Hepatocyte (in vitro differentiated cells): ENCODE measurements at regions not wholly inside any gene's neighbourhood (a gene's known extent, or its start where the extent isn't known, plus 50 kb on each side); places are given as distances from the start of the nearest gene placed in this dataset.

Experiments
- DNase-seq: peaks from one replicate; pipeline ENCODE4 v3.0.0-alpha.2; 2016; ENCODE audit warnings: low spot score
- H2AFZ ChIP-seq: fragments of 200-600 bp; sonication (generic); 2 replicates; pipeline ENCODE4 v1.6.0; 2016; ENCODE audit warnings: antibody characterized with exemption, mild to moderate bottlenecking
- H3K27ac ChIP-seq: fragments of 200-600 bp; sonication (generic); 2 replicates; pipeline ENCODE4 v1.5.1; 2016; ENCODE audit warnings: mild to moderate bottlenecking
- H3K27me3 ChIP-seq: fragments of 200-600 bp; sonication (generic); 2 replicates; pipeline ENCODE4 v1.6.1; 2016
- H3K36me3 ChIP-seq: fragments of 200-600 bp; sonication (generic); replicated peaks from 2 replicates; pipeline ENCODE4 v1.5.1; 2016; ENCODE audit warnings: low read depth; ENCODE audit not compliant: insufficient read depth
- H3K4me1 ChIP-seq: fragments of 200-600 bp; sonication (generic); 2 replicates; pipeline ENCODE4 v1.5.1; 2016; ENCODE audit warnings: mild to moderate bottlenecking, moderate library complexity; ENCODE audit not compliant: insufficient read depth
- H3K4me2 ChIP-seq: fragments of 200-600 bp; sonication (generic); 2 replicates; pipeline ENCODE4 v1.6.0; 2016
- H3K4me3 ChIP-seq: fragments of 200-600 bp; sonication (generic); 2 replicates; pipeline ENCODE4 v1.5.1; 2016; ENCODE audit warnings: mild to moderate bottlenecking
- H3K79me2 ChIP-seq: fragments of 200-600 bp; sonication (generic); 2 replicates; pipeline ENCODE4 v1.6.0; 2017; ENCODE audit warnings: mild to moderate bottlenecking
- H3K9me2 ChIP-seq: fragments of 200-600 bp; sonication (generic); replicated peaks from 2 replicates; pipeline ENCODE4 v1.6.0; 2017; ENCODE audit warnings: mild to moderate bottlenecking; ENCODE audit not compliant: insufficient read depth
- H3K9me3 ChIP-seq: fragments of 200-600 bp; sonication (generic); 2 replicates; pipeline ENCODE4 v1.5.1; 2016; ENCODE audit warnings: low read depth, mild to moderate bottlenecking
- H4K20me1 ChIP-seq: fragments of 200-600 bp; sonication (generic); 2 replicates; pipeline ENCODE4 v1.6.0; 2016; ENCODE audit warnings: mild to moderate bottlenecking; ENCODE audit not compliant: insufficient read depth, poor library complexity, severe bottlenecking
- EZH2 ChIP-seq: fragments of 200-600 bp; sonication (generic); IDR thresholded peaks from 2 replicates; pipeline ENCODE4 v1.6.1; 2016; ENCODE audit warnings: antibody characterized with exemption, mild to moderate bottlenecking, borderline replicate concordance
- EZH2phosphoT487 ChIP-seq: fragments of 200-600 bp; sonication (generic); IDR thresholded peaks from one replicate; pipeline ENCODE4 v1.6.1; 2018; ENCODE audit warnings: antibody characterized with exemption, mild to moderate bottlenecking, low read depth, moderate library complexity; ENCODE audit not compliant: unreplicated experiment, severe bottlenecking
- WGBS: methylation state at CpG from one replicate; pipeline ENCODE4 v1.1.6; 2016; ENCODE audit warnings: low lambda C conversion rate; ENCODE audit errors: missing lambda C conversion rate; 5-methylcytosine and 5-hydroxymethylcytosine counted together
- TF ChIP-seq, protein P1 (sequence below): fragments of 200-600 bp; sonication (generic); IDR thresholded peaks from 2 replicates; pipeline ENCODE4 v1.5.1; 2016; ENCODE audit warnings: antibody characterized with exemption, mild to moderate bottlenecking; ENCODE audit not compliant: poor library complexity

GRCh38 chr7:49618028-49618427, 155.4 kb upstream of the VWC2 start:
- no peak for TF ChIP-seq EZH2phosphoT487
- TF ChIP-seq, protein P1, sequence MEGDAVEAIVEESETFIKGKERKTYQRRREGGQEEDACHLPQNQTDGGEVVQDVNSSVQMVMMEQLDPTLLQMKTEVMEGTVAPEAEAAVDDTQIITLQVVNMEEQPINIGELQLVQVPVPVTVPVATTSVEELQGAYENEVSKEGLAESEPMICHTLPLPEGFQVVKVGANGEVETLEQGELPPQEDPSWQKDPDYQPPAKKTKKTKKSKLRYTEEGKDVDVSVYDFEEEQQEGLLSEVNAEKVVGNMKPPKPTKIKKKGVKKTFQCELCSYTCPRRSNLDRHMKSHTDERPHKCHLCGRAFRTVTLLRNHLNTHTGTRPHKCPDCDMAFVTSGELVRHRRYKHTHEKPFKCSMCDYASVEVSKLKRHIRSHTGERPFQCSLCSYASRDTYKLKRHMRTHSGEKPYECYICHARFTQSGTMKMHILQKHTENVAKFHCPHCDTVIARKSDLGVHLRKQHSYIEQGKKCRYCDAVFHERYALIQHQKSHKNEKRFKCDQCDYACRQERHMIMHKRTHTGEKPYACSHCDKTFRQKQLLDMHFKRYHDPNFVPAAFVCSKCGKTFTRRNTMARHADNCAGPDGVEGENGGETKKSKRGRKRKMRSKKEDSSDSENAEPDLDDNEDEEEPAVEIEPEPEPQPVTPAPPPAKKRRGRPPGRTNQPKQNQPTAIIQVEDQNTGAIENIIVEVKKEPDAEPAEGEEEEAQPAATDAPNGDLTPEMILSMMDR: no peak
- TF ChIP-seq EZH2: no peak
- no peaks in the 10 kb centered on the region for H4K20me1 ChIP-seq
- no peaks in the 10 kb centered on the region for H3K27me3 ChIP-seq
- H3K9me3 ChIP-seq: no peaks in the 10 kb centered on the region
- H3K4me1 ChIP-seq: no peaks in the 10 kb centered on the region
- H3K4me2 ChIP-seq: no peak overlapping the region
- no peak overlapping the region for H2AFZ ChIP-seq
- H3K9me2 ChIP-seq: no peaks in the 10 kb centered on the region
- 83% methylated on average over 1 of the region's 1 CpG for WGBS
- H3K4me3 ChIP-seq: no peak overlapping the region
- no peak overlapping the region for H3K27ac ChIP-seq
- H3K79me2 ChIP-seq: no peaks in the 10 kb centered on the region
- no peak for DNase-seq
- H3K36me3 ChIP-seq: no peaks in the 10 kb centered on the region

DNA sequence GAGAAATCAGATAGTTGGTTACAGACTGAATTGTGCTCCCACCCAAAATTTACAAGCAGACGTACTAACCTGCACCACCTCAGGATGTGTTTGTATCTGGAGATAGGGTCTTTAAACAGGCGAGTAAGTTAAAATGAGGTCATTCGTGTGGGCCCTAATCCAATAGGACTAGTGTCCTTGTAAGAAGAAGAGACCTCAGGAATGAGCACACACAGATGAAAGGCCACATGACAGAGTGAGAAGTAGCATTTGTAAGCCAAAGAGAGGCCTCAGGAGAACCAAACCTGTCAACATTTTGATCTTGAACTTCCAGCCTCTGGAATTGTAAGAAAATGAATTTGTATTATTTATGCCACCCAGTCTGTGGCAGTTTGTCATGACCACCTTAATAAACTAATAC, 149.5 kb upstream of the VWC2 start:
- Histone ChIP-seq H4K20me1 (no peaks in the 10 kb centered on the region), H3K4me3 (no peak overlapping the region), H3K4me2 (no peak overlapping the region), H3K36me3 (no peaks in the 10 kb centered on the region), H3K27ac (no peak overlapping the region), H3K79me2 (no peaks in the 10 kb centered on the region), H3K4me1 (no peaks in the 10 kb centered on the region), H3K9me3 (no peaks in the 10 kb centered on the region), H2AFZ (no peak overlapping the region), H3K27me3 (no peaks in the 10 kb centered on the region), H3K9me2 (no peaks in the 10 kb centered on the region)
- TF ChIP-seq EZH2: no peak
- DNase-seq: no peak
- 30% methylated on average over 3 of the region's 3 CpGs for WGBS

- no peaks in the 10 kb centered on the region for H3K36me3 ChIP-seq
- no peak overlapping the region for H2AFZ ChIP-seq
- TF ChIP-seq EZH2phosphoT487 (no peak), EZH2 (no peak)
- TF ChIP-seq, protein P1: no peak
- no peaks in the 10 kb centered on the region for H3K27me3 ChIP-seq
- H3K4me1 ChIP-seq: no peaks in the 10 kb centered on the region
- no peak overlapping the region for H3K4me3 ChIP-seq
- DNase-seq: no peak
- no peaks in the 10 kb centered on the region for H3K79me2 ChIP-seq
- no peaks in the 10 kb centered on the region for H3K9me2 ChIP-seq
- H3K9me3 ChIP-seq: no peaks in the 10 kb centered on the region
- no peaks in the 10 kb centered on the region for H4K20me1 ChIP-seq
- no peak overlapping the region for H3K4me2 ChIP-seq
- no peak overlapping the region for H3K27ac ChIP-seq
Observed at GRCh38 chr7:49624611-49625010, 148.8 kb upstream of the VWC2 start.

DNA sequence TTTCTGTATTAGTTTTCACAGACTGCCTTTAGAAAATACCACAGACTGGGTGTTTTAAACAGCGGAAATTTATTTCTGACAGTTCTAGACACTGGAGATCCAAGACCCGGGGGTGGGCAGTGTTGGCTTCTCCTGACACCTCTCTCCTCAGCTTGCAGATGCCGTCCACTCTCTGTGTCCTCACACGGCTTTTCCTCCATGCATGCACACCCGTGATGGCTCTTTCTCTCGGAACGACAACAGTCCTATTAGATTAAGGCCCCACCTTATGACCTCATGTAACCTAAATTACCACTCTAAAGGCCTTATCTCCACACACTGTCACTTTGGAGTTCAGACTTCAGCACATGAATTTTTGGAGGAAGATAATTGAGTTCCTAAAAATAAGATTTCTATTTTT, 142.9 kb upstream of the VWC2 start:
- Histone ChIP-seq H3K9me3 (no peaks in the 10 kb centered on the region), H3K36me3 (no peaks in the 10 kb centered on the region), H3K4me1 (no peaks in the 10 kb centered on the region), H3K27ac (no peak overlapping the region), H3K4me2 (no peak overlapping the region), H3K9me2 (no peaks in the 10 kb centered on the region), H3K27me3 (no peaks in the 10 kb centered on the region), H3K79me2 (no peaks in the 10 kb centered on the region), H4K20me1 (no peaks in the 10 kb centered on the region), H3K4me3 (no peak overlapping the region), H2AFZ (no peak overlapping the region)
- TF ChIP-seq EZH2phosphoT487 (no peak), EZH2 (no peak)
- TF ChIP-seq, protein P1: no peak
- 78% methylated on average over 7 of the region's 7 CpGs for WGBS
- DNase-seq: no peak
